Breast epithelium (tissue), 4 donors: ENCODE measurements at regions not wholly inside any gene's neighbourhood (a gene's known extent, or its start where the extent isn't known, plus 50 kb on each side); places are given as distances from the start of the nearest gene placed in this dataset.

Experiments used
- DNase-seq, 2 donors: peaks; one replicate each; pipeline ENCODE4 v3.0.0-alpha.2; 2019; ENCODE audit warnings: low spot score in 2 of 2
- H3K27ac ChIP-seq, 2 donors: fragments of 200-600 bp; sonication (generic) in 1 of 2; one replicate each; pipeline ENCODE4 v1.5.1; 2016 to 2019; ENCODE audit warnings: mild to moderate bottlenecking in 1 of 2
- H3K27me3 ChIP-seq, 2 donors: fragments of 200-600 bp; sonication (generic) in 1 of 2; one replicate each; pipeline versions ENCODE4 v1.5.1 to v1.6.0; 2017 to 2019; ENCODE audit warnings: control low read depth in 1 of 2, mild to moderate bottlenecking in 1 of 2
- H3K36me3 ChIP-seq: fragments of 200-600 bp; one replicate; pipeline ENCODE4 v1.5.1; 2019
- H3K4me1 ChIP-seq, 2 donors: fragments of 200-600 bp; sonication (generic); one replicate each; pipeline ENCODE4 v1.5.1; 2016 to 2019; ENCODE audit warnings: control low read depth in 1 of 2
- H3K4me3 ChIP-seq, 3 donors: fragments of 200-600 bp; sonication (generic); 1 replicate in 2 of 3; 2 replicates in 1 of 3; pipeline ENCODE4 v1.5.1; 2016 to 2019; ENCODE audit warnings: mild to moderate bottlenecking in 3 of 3, moderate library complexity in 2 of 3
- H3K9me3 ChIP-seq, 2 donors: fragments of 200-600 bp; sonication (generic) in 1 of 2; one replicate each; pipeline ENCODE4 v1.5.1; 2016 to 2019; ENCODE audit warnings: control low read depth in 1 of 2
- CTCF ChIP-seq, 3 donors: fragments of 450-650 bp; IDR thresholded peaks; one replicate each; pipeline ENCODE4 v1.5.1; 2016 to 2017; ENCODE audit warnings: antibody characterized with exemption in 3 of 3, mild to moderate bottlenecking in 3 of 3, moderate library complexity in 3 of 3
- POLR2A ChIP-seq: fragments of 450-650 bp; IDR thresholded peaks from one replicate; pipeline ENCODE4 v1.6.1; 2016; ENCODE audit warnings: antibody characterized with exemption, mild to moderate bottlenecking, moderate library complexity
- POLR2AphosphoS5 ChIP-seq, 3 donors: sonication (generic); formaldehyde crosslinking; IDR thresholded peaks; one replicate each; pipeline ENCODE4 v1.6.1; 2017; ENCODE audit warnings: antibody characterized with exemption in 3 of 3
- intact Hi-C: fragments of 100-400 bp; cut with DNase I; formaldehyde crosslinking; loops from one replicate; pipeline ENCODE4 v1.15.1; 2023; ENCODE audit warnings: low total_unique reads

GRCh38 chrX:3771766-3772165 lies 58.3 kb upstream of the PRKX start:
- Histone ChIP-seq H3K36me3 (no peaks in the 10 kb centered on the region), H3K27ac (no peak overlapping the region), H3K9me3 (no peaks in the 10 kb centered on the region), H3K4me1 (no peaks in the 10 kb centered on the region), H3K4me3 (no peak overlapping the region), H3K27me3 (no peaks in the 10 kb centered on the region)
- TF ChIP-seq POLR2AphosphoS5 (IDR thresholded peaks at IDR 0.05): no peak
- TF ChIP-seq POLR2A: no peak
- no peak for TF ChIP-seq CTCF (IDR thresholded peaks at IDR 0.05)
- intact Hi-C loops: no loop called here
- no peak for DNase-seq

GRCh38 chrX:3768881-3769280 lies 55.4 kb upstream of the PRKX start:
- no peaks in the 10 kb centered on the region for H3K9me3 ChIP-seq
- DNase-seq: no peak
- H3K4me3 ChIP-seq: no peak overlapping the region
- no peaks in the 10 kb centered on the region for H3K36me3 ChIP-seq
- TF ChIP-seq POLR2AphosphoS5 (IDR thresholded peaks at IDR 0.05): no peak
- TF ChIP-seq POLR2A: no peak
- no peak for TF ChIP-seq CTCF (IDR thresholded peaks at IDR 0.05)
- intact Hi-C loops: no loop called here
- no peaks in the 10 kb centered on the region for H3K4me1 ChIP-seq
- H3K27ac ChIP-seq: no peak overlapping the region
- no peaks in the 10 kb centered on the region for H3K27me3 ChIP-seq
